Right forelimb (tissue), 1 donor: ENCODE measurements at regions not wholly inside any gene's neighbourhood (a gene's known extent, or its start where the extent isn't known, plus 50 kb on each side); places are given as distances from the start of the nearest gene placed in this dataset.

Experiments used
- DNase-seq: peaks from one replicate; pipeline ENCODE4 v3.0.0-alpha.2; 2018

DNA sequence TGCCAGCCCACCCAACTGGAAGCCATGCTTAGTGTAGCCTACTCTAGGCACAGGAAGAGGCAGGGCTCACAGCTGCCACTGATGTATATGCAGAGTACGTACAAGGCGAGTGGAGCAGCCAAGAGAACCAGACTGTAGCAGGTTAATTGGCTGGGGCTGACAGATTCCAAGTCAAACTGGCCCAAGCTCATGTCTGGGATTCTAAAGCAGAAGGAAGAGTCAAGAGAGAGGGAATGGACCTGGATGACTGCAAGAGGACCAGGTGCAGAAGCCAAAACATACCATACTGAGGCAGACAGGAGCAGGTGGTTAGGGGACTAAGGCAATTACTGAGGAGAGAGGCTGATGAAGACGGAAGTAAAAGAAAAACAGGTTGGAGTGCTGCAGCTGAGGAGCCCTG, 51.3 kb upstream of the LRRN2 start:
- DNase-seq = no peak

DNA sequence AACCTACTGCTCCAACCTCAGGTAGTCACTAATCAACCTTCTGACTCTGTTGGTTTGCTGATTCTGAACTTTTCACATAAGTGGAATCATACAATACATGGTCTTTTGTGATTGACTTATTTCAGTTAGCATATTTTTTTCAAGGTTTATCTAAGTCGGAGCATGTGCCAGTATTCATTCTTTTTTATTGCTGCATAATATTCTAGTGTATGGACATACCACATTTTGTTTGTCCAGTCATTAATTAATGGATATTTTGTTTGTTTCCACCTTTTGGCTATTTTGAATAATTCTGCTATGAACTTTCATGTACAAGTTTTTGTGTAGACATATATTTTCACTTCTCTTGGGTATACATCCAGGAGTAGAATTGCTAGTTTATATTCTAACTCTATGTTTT, 53.0 kb upstream of the LRRN2 start:
- DNase-seq = no peak

DNA sequence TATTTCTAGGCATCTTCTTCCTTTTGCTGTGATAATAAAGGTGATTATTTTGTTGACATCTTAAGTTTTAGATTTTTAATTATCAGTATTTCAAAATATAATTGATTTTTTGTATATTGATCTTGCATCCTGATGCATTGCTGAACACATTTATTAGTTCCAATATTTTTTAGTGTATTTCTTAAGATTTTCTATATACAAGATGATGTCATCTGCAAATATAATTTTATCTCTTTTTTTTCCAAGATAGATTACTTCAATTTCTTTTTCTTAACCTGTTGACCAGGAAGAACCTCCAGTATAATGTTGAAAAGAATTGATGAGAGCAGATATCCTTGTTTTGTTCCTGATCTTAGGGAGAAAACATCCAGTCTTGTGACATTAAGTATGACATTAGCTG, 54.8 kb upstream of the LRRN2 start:
- DNase-seq = no peak

DNA sequence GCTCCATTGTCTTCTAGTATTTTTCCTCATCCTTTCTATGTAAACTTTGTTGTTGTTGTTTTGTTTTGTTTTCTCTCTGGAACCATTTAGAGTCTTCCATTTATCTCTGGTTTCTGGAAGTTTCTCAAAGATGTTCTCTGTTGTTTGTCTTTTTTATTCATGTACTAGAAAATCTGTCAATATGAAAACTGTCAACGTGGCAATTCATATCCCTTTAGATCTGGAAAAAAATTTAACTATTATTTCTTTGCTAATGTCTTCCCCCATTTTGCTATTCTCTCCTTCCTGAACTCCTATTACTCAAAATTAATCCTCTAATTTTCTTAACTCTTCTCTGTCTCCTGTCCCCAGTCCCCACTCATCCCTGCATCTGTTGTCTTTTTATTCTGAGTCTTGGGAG, 55.9 kb upstream of the LRRN2 start:
- no peak for DNase-seq

DNA sequence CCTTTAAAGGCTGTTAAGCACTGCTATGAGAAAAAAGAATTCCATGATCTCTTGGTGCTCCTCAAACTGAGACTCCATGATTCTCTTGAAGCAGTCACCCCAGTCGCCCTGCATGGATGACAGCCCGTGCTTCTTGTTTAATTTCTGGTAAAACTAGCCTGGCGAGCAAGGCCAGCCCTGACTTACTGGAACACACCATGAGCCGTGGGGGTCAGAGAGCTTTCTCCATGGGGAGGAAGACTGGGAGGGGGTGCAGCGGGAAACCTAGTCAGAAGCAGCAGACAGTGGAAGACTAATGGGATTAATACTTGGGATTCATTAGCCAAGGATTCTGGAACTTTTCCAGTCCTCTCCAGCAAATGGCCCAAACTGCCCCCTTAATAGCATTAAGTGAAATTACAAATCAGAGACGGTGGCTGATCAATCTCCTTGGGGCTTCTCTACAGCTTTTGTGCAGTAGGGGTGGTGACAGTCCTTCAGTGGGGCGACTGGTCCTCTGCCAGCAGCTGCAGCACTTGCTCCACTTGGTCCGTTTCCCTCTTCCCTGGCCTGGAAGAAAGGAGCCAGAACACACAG, 57.2 kb upstream of the LRRN2 start:
- no peak for DNase-seq

DNA sequence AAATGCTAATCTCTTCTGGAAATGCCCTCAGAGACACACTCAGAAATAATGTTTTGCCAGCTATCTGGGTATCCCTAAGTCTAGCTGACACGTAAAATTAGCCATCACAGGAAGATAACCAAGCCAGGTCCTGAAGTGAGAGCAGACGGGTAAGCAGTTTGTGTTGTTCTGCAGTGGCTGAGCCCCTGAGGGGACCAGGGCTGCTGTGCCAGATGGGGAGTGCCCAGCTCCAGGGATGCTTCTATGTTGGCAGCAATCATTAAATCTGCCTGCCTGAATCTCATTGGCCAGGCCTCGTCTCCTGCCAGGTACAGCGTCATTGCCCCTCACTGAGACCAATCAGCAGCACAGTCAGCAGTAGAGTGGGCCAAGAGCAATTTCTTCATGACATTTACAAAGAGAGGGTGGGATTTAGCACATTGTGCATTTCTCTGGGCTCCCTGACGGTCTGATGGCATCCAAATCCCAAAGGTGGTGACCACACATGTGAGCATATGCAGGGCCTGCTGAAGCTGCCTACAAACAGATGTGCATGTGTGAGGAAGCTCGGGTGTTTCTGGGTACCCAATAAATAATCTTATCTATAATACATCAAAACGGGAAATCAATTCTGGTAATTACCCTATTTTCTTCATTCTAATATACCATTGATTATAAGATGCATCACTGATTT, 58.7 kb upstream of the LRRN2 start:
- no peak for DNase-seq

DNA sequence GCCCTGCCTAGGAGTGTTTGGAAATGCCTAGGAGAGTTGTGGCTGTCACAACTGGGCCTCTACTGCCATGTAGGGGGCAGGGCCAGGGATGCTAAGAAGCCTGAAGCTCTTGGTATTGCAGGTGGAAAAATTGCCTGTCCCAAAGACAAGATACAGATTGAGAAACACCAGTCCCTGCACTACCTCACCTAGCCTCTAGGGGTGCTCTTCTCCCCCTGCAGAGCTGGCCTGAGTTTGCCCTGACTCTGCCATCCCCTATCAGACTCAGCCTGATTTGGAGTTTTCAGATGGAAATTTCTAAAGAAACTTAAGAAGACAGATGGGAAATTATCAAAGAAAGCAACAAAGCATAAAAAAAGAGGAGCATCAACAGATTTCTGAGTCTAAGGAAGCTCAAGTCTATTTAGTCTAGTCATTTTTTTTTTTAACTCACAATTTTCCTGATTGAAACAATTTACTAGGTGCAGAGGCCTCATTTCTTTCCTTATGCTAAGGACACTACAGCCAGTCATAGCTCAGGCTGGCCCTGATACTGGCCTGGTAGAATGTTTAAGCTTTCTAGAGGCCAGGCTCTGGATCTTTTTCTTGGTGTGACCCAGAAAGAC, 61.4 kb upstream of the LRRN2 start:
- DNase-seq = no peak

DNA sequence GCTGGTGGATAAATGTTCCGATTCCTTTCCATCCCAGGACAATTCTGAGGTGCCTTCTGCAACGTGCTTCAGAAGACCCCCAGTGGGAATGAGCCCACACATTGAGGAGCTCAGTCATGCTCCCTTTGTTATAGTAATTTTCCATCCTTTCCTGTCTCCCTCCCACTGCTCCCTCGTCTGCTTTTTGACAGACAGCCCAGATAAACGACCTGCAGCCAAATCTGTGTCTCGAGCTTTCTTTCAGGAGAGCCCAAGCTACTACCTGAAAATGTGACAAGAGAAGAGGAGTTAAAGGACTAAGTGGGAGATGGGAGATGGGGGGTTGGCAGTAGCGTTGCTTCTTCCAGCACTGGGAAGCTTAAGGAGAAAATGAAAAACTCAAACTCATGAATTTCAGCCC, 65.9 kb upstream of the LRRN2 start:
- no peak for DNase-seq

DNA sequence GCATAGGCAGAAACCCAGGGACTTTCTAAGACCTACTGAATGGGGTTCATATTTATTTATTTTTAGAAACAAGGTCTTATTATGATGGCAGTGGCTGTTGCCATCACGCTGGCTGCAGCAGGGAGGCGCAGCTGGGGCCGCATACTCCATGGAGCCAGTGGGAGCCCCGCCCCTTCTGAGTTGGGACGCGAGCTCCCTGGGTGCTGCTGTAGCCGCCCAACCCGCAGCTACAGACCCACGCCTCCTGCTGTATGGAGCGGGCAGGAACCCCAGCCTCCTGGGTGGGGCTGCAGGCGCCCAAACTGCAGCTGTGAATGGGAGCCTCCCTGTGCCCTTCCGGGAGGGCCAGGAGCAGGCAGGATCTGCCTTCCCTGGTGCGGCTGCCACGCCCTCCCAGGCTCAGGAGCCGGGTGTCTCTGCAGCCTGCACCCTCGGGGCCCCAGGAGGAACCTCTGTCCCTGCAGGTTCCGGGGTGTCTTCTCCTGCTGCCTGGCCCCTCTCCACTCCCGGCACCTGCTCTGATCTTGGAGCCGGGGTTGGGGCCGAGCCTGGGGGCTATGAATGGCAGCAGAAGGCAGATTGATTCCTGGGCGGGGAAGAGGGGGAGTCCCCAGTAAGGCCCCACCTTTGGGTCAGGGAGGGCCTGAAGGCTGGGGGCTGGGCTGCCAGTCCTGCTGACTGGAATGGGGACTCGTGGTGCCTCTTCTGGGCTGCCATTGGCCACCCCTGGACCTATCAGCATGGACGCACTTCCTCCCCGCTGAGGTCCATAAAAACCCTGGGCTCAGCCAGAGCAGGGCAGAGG, 66.5 kb upstream of the LRRN2 start:
- DNase-seq = no peak

DNA sequence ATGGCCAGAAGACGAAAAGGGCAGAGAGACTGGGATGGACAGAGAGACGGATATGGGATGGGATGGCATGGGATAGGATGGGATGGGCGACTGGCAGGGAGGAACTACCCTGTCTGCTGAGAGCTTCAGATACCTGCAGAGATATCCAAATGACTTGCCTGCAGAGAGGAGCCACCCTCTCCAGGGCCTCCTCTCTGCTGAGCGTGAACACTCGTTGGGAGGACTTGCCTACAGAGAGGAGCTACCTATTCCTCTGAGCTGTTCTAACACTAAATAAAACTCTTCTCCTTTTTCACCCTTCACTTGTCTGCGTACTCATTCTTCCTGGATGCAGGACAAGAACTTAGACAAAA, 67.1 kb upstream of the LRRN2 start:
- DNase-seq = no peak

DNA sequence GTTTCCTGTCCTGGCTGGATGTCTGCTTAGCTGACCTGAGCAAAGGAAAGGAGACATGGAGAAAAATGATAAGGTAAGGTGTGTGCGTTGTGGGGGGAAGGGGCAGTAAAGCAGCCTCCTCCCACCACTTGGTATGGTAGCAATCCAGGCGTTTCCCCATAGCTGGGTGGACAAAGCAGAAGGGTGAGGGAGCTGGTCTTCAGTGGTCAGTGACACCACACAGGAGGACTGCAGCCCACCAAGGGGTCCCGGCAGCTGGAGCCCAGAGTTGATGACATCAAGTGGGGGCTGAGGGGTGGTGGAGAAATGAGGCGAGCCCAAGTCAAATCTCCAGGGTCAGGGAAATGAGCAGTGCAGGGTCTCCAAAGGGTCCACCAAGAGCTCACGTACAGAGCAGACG, 69.3 kb upstream of the LRRN2 start:
- no peak for DNase-seq

DNA sequence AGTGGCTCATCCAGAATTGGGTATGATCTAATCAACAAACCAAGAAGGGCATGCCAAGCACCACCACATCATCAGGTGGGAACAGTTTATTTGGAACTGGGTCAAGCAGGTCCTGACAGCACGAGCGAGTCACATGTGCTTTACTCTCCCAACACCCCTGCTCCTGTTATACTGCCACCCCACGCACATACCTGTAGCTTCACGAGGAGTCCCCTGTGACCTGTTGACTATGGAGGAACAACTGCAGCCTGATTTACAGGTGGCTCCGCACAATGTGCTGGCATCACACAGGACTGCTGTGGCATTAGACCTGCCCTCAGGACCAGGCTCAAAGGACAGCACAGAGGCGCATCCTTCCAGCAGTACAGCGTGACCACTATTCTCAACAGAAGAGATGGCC, 70.8 kb upstream of the LRRN2 start:
- DNase-seq = no peak

DNA sequence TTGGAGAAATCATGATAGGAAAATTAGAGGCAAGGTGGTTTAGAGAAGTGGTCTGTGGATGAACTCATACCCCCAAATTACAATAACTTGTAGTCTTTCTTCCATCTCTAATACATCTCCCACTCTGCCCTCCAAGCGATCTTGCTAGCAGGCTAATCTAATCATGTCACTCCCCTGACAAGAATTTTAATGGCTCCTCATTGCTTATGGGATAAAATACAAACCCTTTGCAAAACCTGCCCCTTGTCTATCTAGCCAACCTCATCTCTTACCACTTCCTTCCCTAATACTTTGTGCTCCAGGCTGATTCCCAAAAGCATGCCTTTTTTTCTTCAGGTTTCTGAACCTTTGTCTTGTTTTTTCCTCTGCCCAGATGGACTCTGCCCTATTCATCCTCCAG, 71.3 kb upstream of the LRRN2 start:
- DNase-seq = no peak

DNA sequence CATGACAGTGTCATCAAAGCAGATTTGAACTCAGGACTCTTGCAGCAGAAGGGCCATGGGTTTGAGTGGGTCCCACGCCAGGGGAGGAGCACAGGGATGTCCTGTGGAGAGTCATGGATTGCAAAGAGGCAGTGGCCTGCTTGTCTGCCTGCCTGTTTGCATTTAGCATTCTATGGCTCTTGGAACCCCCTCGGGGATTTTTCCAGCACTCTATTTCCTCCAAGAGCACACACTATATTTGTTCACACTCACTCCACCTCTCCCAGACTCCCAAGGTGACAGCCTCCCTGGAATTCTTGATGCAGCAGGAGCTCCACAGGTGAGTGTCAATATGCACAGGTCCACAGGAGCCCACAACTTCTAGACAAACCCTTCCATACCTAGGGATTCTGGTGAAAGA, 73.1 kb upstream of the LRRN2 start:
- DNase-seq = no peak

DNA sequence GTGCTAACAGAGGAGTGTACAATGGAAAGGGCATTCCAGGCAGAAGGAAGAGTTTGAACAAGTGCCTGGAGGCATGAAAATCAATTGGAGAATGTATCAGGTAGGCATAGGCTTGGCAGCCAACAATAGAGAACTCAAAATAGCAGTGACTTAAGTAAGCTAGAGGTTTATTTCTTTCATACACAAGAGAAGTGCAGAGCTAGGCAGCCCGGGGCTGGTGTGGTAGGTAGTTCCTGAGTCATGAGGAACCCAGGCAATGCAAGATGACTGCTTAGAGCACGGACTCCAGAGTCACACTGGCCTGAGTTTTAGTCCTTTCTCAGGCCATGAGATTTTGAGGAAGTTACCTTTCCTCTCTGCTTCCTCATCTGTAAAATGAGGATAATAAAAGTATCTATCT, 74.8 kb upstream of the LRRN2 start:
- no peak for DNase-seq

DNA sequence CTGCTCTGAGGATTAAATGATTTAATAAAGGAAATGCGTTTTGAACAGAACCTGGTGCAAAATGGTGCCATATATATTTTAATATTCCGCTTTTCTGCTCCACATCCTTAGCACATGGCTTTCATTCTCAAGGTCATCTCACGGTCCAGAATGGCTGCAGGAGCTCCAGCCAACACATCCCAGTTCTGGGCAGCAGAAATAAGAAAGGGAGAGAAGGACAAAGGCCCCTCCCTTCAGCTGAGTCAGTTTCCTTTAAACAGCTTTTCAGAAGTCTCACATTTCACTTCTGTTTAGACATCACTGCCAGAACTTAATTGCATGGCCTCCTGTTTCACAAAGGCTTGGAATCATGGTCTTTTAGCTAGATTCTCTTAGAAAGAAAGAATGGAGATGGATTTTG, 75.2 kb upstream of the LRRN2 start:
- DNase-seq = no peak

DNA sequence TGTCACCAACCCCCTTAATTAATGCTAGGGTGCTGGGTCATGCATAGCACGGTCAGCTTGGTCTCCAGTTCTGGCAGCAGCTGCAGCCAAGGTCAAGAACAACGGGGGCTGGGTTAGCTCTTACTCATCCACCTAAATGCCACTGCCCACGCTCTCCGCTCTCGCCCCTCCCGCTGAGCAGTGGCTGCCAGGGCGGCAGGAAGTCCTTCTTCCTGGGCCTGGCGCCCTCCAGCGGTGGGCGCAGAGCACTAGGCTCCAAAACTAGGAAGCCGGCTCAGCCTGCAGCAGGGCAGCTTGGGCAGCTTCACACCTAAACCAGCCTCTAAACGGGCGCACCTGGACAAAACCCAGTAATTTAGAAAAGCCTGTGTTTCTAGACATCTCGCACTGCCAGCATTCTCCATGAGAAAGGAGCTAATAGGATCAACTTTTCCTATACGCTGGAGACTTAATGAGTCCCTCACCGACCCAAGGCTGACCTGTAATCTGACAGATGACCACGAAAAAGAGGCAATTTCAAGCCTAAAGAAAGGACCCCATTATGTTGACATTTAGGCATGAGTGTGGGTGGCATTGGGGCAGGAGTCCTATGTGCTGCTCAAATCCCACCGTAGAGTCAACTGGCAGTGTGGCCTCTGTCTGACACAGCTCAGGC, 78.4 kb upstream of the LRRN2 start:
- DNase-seq = peak; percentile 44

DNA sequence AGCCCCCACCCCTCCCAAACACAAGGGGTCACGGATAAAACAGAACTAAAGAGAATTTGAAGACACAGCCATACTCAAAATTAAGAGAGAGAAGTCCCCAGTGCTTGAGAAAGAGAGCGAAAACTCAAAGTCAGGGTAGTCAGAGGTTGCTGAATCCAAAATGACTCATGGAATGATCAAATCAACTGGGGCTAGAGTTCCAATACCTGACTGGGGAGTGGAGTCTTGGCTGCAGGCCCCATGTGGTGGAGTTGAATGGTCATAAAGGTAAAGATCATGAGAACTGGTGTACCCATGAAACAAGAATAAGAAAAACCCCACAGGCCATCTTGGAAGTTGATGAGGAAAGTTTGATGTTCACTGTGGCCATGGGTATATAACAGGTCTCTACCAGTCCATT, 84.5 kb upstream of the LRRN2 start:
- no peak for DNase-seq

DNA sequence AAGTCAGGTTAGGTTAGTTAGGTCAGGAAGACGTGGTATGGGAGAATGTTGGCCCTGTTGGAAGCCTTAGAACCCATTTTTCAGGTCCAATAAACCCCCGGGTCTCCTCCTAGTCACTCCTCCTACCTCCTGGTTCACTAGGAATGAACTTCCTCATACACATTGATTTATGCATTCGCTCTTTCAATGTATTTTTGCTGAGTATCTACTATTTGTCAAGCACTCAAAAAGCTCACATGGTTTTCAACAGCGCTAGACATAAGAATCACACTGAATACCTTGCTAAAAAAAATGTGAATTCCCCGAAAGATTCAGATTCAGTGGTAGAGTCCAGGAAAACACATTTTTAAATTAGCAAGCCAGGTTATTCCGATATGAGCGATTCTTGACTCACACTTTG, 85.8 kb upstream of the LRRN2 start:
- no peak for DNase-seq

DNA sequence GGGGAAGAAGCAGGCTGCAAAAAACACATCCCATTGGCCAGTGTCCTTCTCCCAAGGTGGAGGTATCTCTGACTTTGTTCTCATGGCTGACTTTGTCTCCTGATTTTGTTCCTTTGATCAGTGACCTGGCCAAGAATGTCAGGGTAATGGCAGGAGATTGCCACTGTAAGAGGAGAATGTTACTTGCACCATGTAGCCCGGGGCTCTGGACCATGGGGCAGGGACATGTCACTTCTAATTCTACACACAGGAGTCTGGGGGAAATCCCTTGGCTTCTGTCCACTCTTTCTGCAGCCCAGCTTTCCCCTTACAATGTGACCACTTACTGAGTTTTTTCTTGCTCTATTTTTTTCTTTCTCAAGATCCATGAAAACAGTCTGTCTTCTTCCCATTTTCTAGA, 87.7 kb upstream of the LRRN2 start:
- no peak for DNase-seq

DNA sequence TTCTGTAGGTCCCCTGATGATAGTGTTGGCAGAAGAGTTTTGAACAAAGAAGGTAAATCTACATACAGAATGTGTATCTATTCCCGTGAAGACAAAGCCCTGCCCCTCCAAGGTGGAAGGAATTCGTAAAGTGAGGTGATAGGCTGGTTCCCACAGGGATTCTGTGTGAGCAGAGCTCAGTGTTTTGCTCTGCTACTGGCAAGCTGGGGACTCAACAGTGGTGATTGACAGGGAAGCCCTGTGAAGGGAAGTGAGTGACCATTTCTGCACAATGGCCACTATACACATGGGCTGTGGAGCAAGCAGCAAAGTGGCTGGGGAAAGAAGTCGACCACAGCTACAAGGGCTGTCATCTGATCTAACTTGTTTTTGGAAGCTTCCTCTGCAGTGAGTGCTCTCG, 90.0 kb upstream of the LRRN2 start:
- DNase-seq = no peak

DNA sequence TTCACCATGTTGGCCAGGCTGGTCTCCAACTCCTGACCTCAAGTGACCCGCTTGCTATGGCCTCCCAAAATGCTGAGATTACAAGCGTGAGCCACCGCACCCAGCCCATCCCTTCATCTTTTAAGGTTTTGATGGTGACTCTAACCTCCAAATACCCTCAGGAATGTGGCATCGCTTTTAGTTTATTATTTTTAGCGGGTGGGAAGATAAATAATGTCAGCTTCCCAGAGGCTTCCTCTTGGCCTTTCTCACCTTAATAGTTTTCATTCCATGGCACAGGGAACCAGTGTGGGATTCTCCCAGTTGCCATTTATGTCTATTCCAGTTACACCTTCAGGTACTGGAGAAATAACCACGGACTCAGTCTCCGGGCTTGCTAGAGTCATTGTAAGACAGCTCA, 92.1 kb upstream of the LRRN2 start:
- no peak for DNase-seq

DNA sequence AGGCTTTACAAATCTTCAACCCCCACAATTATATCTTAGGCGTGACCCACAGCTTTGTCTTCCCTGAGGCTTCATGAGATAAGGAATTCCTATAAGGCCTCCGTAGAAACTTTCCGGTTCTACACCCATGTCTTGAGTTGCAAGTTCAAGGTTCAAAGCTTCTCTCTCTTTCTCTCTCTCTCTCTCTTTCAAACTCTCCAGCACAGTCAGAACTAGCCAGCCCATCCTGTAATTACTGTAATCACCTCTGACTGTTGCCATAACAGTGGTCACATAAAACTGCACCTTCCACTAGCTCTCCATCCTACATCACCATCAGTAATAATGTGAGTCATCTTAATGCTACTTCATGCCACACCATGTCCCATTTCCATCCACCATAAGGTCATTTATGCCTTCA, 90.0 kb upstream of the NFASC start:
- no peak for DNase-seq
